ENCODE measurements at regions not wholly inside any gene's neighbourhood (a gene's known extent, or its start where the extent isn't known, plus 50 kb on each side); places are given as distances from the start of the nearest gene placed in this dataset.
"Not testable (repeated sequence)": the region's sequence is repeated elsewhere in the genome, so short reads cannot be mapped to it uniquely, and the experiment has no call there.

DNA sequence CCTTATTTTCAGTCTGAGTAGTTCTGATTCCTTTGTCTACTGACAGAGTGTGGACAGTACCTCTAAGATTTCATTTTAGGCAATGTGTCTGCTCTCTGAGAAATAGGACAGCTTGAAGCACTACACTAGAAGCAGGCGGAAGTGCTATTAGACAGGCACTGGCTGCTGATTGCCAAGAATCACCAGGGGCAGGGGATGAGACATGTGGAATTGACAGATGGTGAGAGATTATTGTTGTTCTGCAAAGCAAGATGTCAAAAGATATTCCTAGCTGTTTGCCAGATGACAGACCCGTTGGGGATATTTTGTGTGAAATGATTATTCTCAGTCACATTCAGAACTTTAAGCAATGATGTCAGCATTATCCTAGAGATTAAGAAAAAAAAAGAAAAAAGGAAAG, 323.3 kb downstream of the ANKRD30B start:
- not testable (repeated sequence) for DNase-seq
